ENCODE measurements at regions not wholly inside any gene's neighbourhood (a gene's known extent, or its start where the extent isn't known, plus 50 kb on each side); places are given as distances from the start of the nearest gene placed in this dataset.

GRCh38 chr5:8685704-8686103, 816.8 kb downstream of the MTRR start:
- Histone ChIP-seq H4K20me1 (ENCODE audit: insufficient read depth) (no peaks in the 10 kb centered on the region), H3F3A (ENCODE audit: insufficient read depth, low read length, poor library complexity, severe bottlenecking) (no peaks in the 10 kb centered on the region), H3K79me2 (replicated peaks; ENCODE audit: insufficient read depth, low read length) (no peaks in the 10 kb centered on the region), H3K4me2 (ENCODE audit: low read length) (no peak overlapping the region), H3K4me3 (ENCODE audit: low read length) (no peak overlapping the region), H3K27ac (ENCODE audit: low read length) (no peak overlapping the region), H3K27me3 (ENCODE audit: insufficient read depth, low read depth, low read length) (no peaks in the 10 kb centered on the region), H3K9ac (ENCODE audit: low read length) (no peak overlapping the region), H3K9me3 (ENCODE audit: low read length) (no peaks in the 10 kb centered on the region), H3K9me2 (ENCODE audit: insufficient read depth, low read length) (no peaks in the 10 kb centered on the region), H3K36me3 (ENCODE audit: insufficient read depth, low read length) (no peaks in the 10 kb centered on the region), H2AFZ (ENCODE audit: low read depth, low read length) (no peak overlapping the region)
- TF ChIP-seq CTCF (IDR thresholded peaks at IDR 0.05; ENCODE audit: poor library complexity, severe bottlenecking) (no peak), RAD21 (conservative IDR thresholded peaks at IDR 0.05) (no peak), REST (IDR thresholded peaks at IDR 0.05; ENCODE audit: borderline replicate concordance) (no peak), TAF1 (IDR thresholded peaks at IDR 0.05; ENCODE audit: low read depth) (no peak), EZH2 (IDR thresholded peaks at IDR 0.05; ENCODE audit: borderline replicate concordance, insufficient read depth, low read length, poor library complexity, severe bottlenecking) (no peak), EP300 (conservative IDR thresholded peaks at IDR 0.05; ENCODE audit: poor library complexity, severe bottlenecking) (no peak), MXI1 (conservative IDR thresholded peaks at IDR 0.05; ENCODE audit: poor library complexity, severe bottlenecking) (no peak), SMC3 (conservative IDR thresholded peaks at IDR 0.05; ENCODE audit: poor library complexity) (no peak), POLR2AphosphoS5 (IDR thresholded peaks at IDR 0.05) (no peak)

- Histone ChIP-seq H3K79me2 (replicated peaks; ENCODE audit: insufficient read depth, low read length) (no peaks in the 10 kb centered on the region), H3K27me3 (ENCODE audit: insufficient read depth, low read depth, low read length) (no peaks in the 10 kb centered on the region), H3K9me2 (ENCODE audit: insufficient read depth, low read length) (no peaks in the 10 kb centered on the region), H3K9me3 (ENCODE audit: low read length) (no peaks in the 10 kb centered on the region), H2AFZ (ENCODE audit: low read depth, low read length) (no peak overlapping the region), H4K20me1 (ENCODE audit: insufficient read depth) (no peaks in the 10 kb centered on the region), H3K36me3 (ENCODE audit: insufficient read depth, low read length) (no peaks in the 10 kb centered on the region), H3K9ac (ENCODE audit: low read length) (no peak overlapping the region), H3K4me3 (ENCODE audit: low read length) (no peak overlapping the region), H3K27ac (ENCODE audit: low read length) (no peak overlapping the region), H3K4me2 (ENCODE audit: low read length) (no peak overlapping the region), H3F3A (ENCODE audit: insufficient read depth, low read length, poor library complexity, severe bottlenecking) (no peaks in the 10 kb centered on the region)
- no peak for TF ChIP-seq SMC3 (conservative IDR thresholded peaks at IDR 0.05; ENCODE audit: poor library complexity)
- no peak for TF ChIP-seq CTCF (IDR thresholded peaks at IDR 0.05; ENCODE audit: poor library complexity, severe bottlenecking)
- no peak for TF ChIP-seq EP300 (conservative IDR thresholded peaks at IDR 0.05; ENCODE audit: poor library complexity, severe bottlenecking)
- TF ChIP-seq REST (IDR thresholded peaks at IDR 0.05; ENCODE audit: borderline replicate concordance), result no peak
- no peak for TF ChIP-seq TAF1 (IDR thresholded peaks at IDR 0.05; ENCODE audit: low read depth)
- TF ChIP-seq POLR2AphosphoS5 (IDR thresholded peaks at IDR 0.05), result no peak
- TF ChIP-seq RAD21 (conservative IDR thresholded peaks at IDR 0.05), result no peak
- TF ChIP-seq MXI1 (conservative IDR thresholded peaks at IDR 0.05; ENCODE audit: poor library complexity, severe bottlenecking), result no peak
- TF ChIP-seq EZH2 (IDR thresholded peaks at IDR 0.05; ENCODE audit: borderline replicate concordance, insufficient read depth, low read length, poor library complexity, severe bottlenecking), result no peak
These were observed 817.8 kb downstream of the MTRR start for GRCh38 chr5:8686707-8687106.

All from neural cell (in vitro differentiated cells).